ENCODE measurements at regions not wholly inside any gene's neighbourhood (a gene's known extent, or its start where the extent isn't known, plus 50 kb on each side); places are given as distances from the start of the nearest gene placed in this dataset.

DNA sequence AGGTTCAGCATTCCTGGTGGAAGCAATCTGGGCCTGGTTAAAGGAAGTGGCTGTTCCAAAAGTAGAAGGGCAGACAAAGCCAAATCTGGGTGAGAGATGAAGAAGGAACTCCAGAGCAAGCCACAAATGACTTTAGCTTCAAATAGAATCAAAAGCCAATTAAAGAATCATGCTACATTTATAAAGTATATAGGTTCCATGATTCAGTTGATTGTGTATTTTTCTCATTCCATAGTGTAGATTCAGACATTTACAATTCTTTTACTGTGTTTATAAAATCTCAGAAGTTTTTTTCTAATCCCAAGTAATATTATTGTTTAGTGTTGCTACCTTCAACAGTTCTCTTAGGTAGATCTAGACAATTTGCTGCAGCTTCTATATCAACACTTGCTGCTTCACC, 262.0 kb downstream of the PLK2 start:
- no peak for TF ChIP-seq EZH2 (IDR thresholded peaks at IDR 0.05; ENCODE audit: borderline replicate concordance, low read depth, low read length, poor library complexity, severe bottlenecking)
- TF ChIP-seq, protein P1, sequence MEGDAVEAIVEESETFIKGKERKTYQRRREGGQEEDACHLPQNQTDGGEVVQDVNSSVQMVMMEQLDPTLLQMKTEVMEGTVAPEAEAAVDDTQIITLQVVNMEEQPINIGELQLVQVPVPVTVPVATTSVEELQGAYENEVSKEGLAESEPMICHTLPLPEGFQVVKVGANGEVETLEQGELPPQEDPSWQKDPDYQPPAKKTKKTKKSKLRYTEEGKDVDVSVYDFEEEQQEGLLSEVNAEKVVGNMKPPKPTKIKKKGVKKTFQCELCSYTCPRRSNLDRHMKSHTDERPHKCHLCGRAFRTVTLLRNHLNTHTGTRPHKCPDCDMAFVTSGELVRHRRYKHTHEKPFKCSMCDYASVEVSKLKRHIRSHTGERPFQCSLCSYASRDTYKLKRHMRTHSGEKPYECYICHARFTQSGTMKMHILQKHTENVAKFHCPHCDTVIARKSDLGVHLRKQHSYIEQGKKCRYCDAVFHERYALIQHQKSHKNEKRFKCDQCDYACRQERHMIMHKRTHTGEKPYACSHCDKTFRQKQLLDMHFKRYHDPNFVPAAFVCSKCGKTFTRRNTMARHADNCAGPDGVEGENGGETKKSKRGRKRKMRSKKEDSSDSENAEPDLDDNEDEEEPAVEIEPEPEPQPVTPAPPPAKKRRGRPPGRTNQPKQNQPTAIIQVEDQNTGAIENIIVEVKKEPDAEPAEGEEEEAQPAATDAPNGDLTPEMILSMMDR (conservative IDR thresholded peaks at IDR 0.05; ENCODE audit: low read depth, low read length), result no peak
